Activated CD4-positive, alpha-beta T cell treated with anti-CD3 and anti-CD28 coated beads, Interleukin-2, amount 50 U/mL, for 1 hour (primary cell): ENCODE measurements at regions not wholly inside any gene's neighbourhood (a gene's known extent, or its start where the extent isn't known, plus 50 kb on each side); places are given as distances from the start of the nearest gene placed in this dataset.

ENCODE experiments used
- DNase-seq: peaks from one replicate; pipeline ENCODE4 v3.0.0-alpha.2; 2020

DNA sequence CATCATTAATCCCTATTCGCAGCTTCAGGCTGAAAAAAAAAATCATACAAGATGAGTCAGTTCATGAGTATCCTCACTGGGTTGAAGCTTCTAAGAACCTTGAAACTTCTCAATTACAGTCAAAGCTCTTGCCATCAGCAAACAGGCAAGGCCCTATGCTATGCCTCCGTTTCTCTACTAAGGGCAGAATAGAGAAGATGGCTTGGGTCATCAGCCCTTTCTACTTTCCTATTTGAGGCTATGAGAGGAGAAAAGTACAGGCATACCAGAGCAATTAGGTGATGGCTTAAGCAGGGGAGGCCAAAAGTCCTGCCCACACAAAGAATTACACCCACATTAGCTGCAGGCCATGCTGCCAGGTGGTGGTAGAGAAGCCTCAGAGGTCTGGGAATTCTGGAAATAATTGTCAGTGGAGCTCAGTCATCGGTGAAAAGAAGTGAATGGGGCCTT, 89.0 kb downstream of the MRPL46 start:
- no peak for DNase-seq

DNA sequence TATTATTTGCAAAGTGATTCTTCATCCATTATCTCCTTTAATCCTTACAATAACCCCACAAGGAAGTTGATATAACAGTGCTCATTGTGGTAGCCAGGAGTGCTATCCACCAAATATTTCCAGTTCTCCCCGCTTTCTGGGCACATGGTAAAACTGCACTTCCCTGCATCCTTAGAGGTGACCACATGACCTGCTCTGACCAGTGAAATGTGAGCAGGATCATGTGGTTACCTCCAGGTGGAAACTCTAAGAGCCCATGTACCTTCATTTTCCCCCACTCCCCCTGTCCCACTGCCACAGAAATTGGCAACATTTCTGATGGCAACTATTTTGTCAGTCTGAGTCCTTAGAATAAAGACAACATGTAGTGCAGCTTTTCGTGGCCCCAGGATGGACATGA, 89.7 kb downstream of the MRPL46 start:
- no peak for DNase-seq

DNA sequence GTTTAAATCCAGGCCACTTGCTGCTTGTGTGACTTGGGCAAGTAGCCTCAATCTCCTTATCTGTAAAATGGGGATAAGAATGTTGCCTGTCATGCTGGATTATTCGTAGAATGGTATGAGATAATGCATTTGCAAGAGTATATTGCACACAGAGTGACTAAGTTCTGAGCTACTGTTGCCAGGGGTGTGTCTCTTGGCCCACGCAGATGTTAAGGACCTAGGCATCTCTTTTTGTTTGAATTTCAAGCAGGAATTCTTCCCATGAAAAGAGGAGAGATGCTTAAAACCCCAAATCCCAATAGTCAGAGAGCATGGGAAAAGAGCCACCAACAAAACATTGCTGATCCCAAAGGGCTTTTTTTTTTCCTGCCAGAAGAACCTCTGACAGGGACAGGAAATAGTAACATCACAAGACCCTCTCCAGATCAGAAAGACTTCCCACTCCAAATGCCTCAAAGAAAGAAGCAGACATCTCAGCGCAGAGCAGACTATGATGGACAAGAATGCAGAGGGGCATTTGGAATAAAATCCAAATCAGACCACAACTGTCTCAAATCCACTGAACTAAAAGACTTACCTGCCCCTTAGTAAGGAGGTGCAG, 90.5 kb downstream of the MRPL46 start:
- no peak for DNase-seq

DNA sequence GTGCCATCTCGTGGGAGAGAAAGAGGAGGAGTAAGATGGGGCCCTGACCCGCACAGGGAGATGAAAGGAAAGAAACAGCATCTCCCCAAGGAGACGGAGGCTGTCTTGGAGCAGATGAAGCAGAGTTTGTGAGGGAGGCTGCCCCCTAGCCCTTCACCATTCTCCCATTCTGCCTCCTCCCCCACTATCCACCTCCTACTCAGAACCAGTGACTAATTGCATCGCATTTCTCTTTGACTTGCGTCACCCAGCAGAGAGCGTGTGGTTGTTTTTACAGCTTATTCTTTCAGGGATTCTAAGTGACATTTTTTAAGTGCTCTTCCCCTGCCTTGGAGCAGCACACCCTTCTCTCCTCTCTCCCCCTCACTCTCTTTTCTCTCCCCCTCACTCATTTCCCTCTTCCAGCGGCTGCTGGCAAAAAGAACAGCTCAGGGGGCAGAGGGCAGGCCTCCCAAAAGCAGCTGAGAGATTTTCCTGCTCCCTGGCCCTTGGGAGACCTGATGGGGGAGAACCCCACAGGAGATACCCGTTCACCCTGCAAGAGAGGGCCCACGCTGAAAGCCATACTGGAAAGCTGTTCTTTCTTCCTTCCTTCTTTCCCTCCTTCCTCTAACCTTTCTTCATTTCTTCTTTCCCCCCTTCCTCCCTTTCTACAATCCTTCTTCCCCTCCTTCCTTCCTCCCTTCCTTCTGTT, 91.8 kb downstream of the MRPL46 start:
- no peak for DNase-seq

DNA sequence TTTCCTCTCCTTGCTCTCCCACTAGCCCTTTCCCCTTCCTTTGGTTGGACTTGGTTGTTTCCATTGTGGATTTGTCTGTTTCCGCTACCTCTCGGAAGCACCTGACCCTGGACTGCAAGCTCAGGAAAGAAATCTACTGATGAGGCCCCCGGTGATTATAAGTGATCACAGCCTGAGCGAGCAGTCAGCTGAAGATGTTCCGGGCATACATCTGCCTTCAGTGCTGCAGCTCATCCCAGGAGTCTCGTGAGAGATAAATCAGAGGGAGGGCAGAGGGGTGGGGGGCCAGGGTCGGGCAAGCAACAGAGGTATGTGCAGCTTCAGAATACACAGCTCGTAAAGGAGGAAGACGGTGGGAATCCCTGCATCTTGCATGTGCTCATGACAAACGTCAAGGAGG, 102.1 kb downstream of the MRPL46 start:
- no peak for DNase-seq

DNA sequence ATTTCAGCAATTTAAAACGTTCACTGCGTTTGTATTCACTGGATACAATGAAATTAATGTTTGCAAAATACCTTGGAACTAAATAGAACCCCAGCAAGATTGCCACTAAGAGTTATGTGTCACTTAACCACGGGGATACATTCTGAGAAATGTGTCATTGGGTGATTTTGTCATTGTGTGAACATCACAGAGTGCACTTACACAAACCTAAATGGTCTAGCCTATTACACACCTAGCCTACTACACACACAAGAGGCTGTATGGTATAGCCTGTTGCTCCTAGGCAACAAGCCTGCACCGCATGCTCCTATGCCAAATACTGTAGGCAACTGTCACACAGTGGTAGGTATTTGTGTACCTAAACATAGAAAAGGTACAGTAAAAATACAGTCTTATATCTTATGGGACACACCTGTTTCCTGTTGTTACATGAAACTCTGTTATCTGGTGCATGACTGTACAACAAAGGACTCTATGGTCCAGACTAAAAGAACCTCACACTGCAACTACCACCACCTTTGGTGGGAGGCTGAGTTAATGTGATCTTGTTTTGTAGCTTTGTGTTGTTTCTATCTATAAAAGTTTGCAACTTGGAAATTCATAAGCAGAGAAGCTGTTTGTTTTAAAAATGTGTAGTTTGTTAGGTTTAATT, 92.2 kb upstream of the NTRK3 start:
- no peak for DNase-seq

DNA sequence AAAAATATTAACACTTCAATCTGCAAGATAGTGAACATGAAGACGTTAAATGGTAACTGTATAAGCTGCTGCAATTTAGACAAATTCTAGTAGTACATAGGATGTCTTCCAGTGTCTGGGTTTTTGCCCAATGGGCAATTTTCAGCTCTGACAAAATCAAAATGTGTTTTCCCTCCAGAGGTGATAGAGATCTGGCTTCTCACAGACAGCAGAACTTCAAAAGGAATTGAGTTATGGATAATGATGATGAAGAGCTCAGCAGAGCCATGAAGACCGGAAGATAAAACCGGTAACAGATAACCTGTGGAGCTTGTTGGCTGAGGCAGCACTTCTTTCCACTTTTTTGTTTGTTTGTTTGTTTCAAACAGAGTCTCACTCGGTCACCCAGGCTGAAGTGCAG, 89.4 kb upstream of the NTRK3 start:
- DNase-seq: no peak

DNA sequence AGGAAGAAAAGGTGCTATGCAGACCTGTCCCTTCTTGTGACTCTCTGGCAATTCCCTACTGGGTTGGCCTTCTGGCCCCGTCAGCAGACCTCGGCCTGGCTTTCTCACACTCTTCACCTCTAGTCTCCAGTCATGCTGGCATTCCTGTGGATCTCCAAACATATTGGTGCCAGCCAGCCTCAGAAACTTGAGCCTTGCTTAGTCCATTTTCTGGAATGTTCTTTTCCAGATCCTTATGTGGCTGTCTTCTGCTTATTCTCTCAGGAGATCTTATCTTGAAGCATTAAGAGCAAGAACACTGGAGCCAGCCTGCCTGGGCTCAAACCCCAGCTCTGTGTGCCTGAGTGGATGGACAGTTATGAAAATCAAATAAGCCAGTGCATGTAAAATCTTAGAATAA, 88.2 kb upstream of the NTRK3 start:
- no peak for DNase-seq

DNA sequence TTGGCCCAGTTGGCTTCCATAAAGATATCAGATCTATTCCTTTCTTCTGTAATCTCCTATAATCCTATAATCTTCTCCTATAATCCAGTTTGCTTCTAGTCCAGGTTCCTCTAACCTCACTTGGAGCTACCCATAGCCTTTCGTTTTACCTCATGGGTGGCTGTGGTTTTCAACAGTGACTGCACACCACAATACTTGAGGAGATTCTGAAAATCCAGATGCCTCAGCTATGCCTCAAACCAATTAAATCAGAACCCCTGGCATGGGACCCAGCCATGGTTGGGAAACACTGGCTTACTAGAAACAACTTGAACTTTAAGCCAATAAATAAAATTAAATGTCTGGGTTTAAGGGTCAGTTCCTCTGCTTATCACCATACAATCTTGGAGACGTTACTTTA, 86.1 kb upstream of the NTRK3 start:
- no peak for DNase-seq

DNA sequence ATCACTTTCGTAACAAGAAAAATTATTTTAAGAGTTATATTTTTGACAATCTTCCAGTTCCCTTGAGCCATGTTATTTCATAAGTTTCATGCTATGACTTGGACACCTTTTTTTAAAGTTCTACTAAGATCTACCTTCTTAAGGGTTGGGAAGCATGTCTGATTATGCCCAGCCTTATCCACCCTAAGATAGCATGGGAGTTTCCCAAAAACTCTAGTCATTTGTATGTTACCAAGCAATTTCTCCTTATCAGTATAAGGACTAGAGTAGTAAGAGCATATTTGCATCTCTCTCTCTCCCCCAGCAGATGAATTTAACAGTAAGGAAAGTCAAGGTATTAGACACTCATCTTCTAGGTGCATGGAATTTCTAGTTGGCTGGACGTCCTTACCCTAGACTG, 85.1 kb upstream of the NTRK3 start:
- no peak for DNase-seq

DNA sequence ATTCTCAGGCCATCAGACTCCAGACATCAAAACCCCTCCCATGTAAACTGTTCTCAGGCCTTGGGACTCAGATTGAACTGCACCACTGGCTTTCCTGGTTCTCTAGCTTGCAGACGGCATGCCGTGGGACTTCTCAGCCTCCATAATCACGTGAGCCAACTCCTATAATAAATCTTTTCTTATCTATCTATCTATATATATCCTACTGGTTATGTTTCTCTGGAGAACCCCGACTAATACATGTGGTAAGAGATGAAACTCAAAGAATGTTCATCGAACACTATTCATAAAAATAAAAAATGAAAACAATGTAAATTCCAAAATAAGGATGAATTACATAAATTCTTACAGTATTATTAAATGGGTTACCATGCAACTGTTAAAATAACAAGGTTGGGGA, 84.5 kb upstream of the NTRK3 start:
- DNase-seq: no peak

DNA sequence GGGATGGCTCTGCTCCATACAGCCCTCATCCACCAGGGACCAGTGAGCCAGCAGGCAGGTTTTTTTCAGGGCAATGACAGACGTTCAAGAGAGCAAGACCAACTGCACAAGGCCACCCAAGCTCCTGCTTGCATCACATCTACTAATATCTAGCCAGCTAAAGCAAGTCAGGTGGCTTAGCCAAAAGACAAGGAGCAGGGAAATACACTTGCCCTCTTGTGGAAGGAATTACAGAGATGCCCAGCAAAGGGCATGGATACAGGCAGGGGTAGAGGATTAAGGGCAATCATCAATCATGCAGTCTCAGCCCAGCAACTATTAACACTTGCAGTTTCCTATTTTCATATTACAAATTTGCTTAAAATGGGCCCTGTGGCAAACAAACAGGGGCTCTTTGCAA, 81.5 kb upstream of the NTRK3 start:
- no peak for DNase-seq

DNA sequence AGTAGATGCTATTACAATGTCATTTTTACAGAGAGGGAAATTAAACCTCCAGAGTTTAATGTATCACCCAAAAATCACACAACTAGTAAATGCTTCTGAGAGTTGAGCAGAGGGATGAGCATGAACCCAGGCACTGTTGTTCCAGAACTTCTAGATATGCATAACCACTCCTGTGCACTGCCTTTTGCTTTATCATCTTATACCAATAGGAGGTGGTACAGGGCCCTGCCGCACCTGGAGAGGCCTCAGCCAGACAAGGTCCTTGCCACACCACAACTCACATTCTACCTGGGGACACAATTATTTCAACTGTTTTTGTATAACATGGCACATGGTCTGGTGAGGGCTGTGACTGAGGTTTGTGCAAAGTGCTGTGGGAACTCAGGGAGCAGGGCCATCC, 78.5 kb upstream of the NTRK3 start:
- DNase-seq: no peak

DNA sequence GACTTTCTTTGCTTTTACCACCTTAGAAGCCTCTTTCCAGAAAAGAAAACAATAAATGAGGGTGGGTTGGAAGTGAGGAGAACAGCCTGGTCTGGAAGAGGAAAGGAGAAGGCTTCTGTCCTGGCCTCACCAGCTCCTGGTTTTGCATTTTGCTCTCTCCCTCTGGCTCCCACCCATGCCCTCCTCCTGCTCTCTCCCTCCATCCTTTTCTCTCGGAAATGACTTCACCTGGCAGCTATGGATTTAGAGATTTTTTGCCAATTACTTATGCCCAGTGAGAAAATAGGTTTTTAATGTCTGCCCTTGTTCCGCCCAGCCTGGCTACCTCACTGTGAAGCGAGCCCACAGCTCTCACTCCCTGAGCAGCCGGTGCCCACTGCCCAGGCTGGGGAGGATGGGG, 77.9 kb upstream of the NTRK3 start:
- DNase-seq: no peak

DNA sequence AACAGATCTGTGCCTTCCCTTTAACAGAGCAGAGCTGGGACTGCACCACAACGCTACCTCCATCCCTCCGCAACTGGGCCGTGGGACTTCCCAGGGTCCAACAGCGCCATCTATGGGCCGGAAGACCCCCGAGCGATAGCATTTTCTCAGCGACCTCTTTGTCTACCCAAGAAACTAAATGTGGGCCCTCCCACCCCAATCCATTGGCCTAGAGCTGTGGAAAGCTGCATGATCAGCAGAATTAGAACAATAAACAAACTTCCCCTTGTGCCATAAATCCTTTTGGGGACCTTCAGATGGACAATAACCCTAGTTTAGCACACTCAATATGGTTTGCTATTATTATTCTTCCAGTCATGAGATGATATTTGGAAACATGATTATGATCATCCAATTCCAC, 74.8 kb upstream of the NTRK3 start:
- DNase-seq: peak; percentile 14

DNA sequence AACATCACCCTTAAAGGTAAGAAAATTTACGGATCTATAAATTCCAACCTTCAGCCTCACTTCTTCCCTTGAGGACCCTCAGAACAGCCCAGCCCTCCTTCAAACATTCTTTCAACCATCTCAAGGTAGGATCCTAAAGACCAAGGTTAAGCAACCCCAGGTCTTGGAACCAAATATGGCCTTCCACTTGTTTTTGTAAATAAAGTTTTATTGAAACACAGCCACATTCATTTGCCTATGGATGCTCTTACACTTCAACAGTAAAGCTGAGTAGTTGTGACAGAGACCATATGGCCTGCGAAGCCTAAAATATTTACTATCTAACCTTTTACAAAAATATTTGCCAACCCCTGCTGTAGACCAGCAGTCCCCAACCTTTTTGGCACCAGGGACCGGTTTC, 70.4 kb upstream of the NTRK3 start:
- no peak for DNase-seq

DNA sequence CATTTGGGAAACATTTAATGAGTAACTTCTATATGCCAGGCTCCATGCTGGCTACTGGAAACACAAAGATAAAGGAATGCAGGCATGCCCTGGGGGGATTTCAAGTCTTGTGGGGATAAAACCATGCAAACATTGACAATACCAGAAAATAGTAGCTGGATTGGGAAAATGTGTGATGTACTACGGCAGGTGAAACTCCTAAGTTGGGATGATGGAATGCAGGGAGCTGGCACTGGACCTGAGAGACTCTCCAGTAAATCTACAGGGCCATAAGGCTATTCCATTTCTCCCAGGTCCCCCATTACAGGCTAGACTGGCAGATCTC, 68.2 kb upstream of the NTRK3 start:
- DNase-seq: no peak

DNA sequence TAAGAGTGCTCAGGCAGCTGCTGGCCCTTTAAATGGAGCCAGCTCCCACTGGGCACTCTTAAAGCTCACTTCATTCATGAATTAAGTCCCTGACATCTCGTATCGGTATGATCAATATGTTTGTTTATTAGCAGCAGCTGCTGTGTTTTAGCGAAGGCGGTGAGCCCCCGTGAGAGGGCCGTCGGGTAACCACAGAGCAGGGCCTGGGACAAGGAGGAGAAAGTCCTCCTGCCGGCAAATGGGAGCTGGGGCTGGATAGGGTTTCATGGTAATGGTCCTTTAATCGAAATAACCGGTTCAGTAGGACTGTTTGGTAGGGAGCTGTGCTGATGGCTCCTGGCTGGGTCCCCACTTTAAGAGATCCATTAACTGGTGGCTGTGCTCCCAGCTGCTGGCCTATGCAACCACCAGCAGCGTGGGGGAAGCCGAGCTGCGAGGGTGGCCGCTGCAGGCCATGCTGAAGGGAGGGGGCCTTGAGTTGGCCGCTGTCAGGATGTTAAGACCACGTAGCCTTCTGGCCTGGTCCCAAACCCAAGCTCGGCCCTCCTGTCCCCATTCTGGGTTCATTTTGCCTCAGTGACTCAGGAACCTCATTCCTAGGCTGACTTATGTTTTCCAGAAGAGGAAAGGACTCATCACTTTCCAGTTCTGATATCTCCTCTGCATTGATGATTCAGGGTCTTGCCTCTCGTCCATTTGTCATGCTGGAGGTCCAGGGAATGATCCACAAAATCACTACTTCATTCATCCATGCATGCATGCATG, 67.6 kb upstream of the NTRK3 start:
- DNase-seq: no peak

DNA sequence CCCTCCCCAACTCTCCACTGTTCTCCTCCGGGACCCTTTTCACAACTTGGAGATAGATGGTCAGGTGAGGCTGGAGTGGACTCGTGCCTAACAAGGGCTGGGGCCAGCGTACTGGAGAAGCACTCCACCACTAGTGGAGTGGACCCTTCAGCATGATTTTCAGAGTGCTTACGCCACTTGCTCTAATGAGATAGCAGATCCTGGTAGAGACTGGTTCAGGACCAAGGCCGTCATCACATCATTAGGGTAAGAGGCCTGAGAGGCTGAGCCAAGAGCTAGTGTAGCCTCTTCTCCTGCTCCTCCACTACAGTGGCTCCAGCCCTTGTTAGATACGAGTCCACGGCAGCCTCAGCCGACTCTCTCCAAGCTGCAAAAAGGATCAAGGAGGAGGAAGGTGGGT, 66.9 kb upstream of the NTRK3 start:
- no peak for DNase-seq

DNA sequence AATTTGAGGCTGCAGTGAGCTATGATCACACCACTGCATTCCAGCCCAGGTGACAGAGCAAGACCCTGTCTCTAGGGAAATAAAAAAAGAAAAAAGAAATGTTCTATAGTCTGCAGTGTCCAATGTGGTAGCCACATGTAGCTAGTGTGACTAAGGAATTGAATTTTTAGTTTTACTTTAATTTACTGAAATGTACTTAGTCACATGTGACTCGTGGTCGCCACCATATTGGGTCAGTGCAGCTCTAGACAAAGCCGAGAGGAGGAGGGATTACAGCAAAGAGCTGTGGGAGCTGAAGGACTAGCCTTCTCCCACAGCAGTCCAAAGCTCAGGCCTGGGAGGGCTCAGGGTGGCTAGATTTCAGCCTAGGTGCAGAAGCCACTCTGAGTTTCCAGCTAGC, 65.9 kb upstream of the NTRK3 start:
- DNase-seq: no peak

DNA sequence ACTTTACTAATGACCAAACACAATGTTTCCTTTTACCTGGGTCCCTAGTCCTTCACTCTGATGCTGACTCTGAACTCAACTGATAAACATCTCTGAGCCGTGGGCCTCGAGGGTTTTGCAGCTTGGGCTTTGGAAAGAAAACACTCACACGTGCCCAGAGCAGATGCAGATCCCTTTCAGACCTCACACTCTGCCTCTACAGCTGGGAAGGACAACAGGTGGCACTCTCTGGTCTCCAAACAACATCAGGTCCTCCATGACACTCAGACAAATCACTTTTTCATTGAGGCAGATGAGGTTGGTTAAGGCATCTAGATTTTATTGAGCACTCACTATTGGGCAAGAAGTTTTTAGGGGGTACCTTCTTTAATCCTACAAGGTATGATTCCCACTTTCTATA, 64.7 kb upstream of the NTRK3 start:
- DNase-seq: no peak

DNA sequence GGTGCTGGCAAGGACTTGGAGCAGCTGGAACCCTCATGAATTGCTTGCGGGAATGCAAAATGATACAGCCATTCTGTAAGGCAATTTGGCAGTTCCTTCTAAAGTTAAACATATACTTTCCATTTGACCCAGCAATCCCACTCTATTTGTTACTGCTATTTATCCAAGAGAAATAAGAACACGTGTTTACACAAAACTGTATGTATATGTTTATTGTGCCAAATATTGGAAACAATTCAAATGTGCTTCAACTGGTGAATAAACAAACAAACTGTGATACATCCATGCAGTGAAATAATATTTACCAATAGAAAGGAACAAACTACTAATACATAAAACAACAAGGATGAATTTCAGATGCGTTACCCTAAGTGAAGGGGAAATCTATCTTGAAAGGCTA, 60.0 kb upstream of the NTRK3 start:
- DNase-seq: no peak

DNA sequence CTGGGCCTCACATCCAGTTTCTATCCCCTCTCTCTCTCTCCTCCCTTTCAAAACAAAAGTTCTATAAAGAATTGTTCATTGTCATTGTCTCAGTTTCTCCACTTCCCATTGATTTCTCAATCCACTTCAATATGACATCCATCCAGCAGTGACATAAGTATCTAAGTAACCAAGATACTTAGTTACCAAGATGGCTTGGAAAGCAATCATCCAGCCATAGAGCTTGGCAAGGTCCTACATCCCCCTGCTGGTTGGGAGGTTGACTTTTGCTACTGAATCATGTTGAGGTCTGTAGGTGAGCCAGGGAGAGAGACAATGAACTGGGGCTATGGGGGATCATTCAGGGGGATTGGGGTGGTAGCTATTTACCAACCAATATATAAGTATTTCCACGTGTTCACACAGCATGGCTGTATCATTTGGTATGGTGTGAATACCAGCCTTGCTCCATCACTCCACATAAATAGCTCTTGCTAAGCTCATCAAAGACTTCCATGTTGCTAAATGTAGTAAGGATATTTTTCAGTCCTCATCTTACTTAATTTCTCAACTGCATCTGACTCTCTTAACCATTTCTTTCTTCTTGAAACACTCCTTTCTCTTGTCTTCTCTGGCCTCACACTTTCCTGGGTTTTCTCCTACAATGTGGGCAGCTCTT, 58.8 kb upstream of the NTRK3 start:
- no peak for DNase-seq
